ENCODE measurements at regions not wholly inside any gene's neighbourhood (a gene's known extent, or its start where the extent isn't known, plus 50 kb on each side); places are given as distances from the start of the nearest gene placed in this dataset.

DNA sequence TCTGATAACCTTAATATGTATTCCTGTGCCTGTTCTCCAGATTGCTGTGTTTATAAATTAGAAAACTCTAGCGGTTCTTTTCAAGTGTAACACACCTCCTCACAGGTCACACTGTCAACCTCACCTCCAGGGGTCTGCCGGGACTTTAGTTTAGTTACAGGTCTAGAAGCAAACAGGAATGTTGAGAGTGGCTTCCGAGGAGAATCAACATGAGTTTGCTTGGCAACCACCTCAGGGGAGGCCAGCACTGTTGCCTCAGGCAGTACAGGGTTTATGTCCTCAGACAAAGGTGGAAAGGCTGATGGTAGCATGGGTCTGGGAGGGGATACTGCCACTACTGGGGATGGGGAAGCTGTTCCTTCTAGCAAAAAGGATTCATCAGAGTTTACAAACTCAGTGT is 438.0 kb downstream of the DTHD1 start:
- DNase-seq, result no peak

DNA sequence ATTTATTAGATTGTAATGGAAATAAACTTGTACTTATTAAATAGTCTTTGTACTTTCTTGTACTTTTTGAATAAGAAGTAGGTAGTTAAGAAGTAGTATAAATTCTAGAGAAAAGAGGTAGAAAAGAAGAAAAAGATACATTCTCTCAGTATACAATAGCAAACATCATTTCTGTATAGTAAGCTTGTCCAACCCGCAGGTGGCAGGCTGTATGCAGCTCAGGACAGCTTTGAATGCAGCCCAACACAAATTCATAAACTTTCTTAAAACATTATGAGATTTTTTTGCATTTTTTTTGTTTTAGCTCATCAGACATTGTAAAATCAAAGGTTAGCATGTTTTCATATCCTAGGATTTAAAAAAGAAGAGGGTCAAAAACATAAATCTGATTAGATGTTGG is 441.6 kb downstream of the DTHD1 start:
- DNase-seq, result no peak

DNA sequence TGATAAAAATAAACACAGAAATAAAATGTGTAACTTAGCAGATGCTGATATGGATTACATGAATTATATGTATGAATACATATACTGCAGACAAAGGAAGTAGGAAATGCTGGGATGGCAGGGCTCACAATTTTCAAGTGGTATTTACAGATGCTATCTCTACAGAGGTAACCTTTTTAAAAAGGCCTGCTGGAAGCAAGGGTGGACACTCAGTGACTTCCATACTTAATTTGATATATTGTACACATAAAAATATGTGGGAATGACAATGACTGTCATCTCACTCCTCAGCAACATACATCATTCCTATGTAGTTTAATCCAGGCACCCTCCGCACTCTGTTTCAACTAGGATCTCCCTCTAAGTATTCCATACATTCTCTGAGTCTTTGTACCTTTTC is 452.9 kb downstream of the DTHD1 start:
- no peak for DNase-seq

DNA sequence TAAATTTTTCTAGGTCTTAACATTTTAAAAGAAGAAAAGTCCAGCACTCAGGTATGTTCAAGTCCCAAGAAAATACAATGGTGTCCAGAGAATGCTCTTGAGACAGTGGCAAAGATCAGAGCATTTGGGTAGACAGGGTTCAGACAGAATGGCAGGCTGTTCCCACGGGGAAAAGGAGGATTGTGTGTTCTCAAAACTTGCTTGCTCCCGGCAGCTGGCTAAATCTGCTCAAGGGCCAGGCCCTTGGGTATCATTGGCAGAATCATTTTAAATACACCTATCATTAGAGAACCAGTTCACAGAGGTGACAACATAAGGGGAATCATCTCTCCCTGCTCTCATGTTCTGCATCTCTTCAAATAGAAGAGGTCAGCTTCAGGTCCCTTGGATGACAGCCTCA is 456.3 kb downstream of the DTHD1 start:
- DNase-seq, result no peak

DNA sequence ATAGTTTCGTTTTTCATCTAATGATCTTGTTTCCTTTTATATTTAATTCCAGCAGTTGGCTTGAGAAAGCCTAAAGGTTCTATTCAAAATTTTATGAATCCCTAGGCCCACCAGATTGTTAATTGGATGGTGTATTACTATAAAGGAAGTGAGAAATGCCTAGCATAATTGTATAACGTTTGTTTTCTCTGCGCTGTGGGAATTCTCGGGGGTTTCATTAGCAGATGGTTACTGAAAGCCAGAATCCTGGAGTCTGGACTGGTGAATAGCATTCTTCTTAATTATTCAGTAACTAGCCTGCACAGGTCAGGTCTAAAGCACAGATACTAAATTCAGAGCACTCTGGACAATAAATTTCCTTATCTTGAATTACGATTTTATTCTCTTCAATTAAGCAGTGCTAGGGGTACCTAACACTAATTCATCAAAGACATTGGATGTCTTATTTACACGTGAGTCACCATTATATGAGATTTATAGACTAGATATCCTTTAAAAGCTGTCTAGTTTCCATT is 459.4 kb downstream of the DTHD1 start:
- no peak for DNase-seq

DNA sequence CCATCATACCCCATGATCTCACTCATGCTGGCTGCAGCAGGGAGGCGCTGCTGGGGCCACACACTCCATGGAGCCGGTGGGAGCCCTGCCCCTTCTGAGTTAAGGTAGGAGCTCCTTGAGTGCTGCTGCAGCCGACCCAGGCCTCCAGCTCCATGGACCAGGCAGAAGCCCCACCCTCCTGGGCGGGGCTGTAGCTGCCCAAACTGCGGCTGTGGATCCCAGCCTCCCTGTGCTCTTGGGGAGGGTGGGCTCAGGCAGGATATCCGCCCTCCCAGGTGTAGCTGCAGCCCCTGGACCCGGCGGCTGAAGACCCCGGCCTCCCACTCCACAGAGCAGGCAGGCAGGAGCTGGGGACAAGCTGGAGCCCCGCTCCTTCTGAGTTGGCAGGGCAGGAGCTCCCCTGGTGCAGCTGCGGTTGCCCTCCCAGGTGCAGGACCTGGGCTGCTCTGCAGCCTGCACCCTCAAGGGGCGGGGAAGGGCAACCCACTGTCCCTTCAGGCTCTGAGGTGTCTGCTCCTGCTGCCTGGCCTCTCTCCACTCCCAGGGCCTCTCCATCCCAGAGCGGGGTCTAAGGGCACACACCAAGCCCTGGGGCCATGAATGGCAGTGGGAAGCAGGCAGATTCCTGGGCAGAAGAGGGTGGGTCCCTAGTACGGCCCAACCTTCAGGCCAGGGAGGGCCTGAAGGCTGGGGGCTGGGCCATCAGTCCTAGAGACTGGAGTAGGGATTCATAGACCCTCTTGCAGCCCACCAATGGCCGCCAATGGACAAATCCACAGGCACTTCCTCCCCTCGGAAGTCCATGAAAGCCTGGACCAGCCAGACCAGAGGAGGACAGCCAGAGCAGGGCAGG is 466.1 kb downstream of the DTHD1 start:
- DNase-seq, result no peak

DNA sequence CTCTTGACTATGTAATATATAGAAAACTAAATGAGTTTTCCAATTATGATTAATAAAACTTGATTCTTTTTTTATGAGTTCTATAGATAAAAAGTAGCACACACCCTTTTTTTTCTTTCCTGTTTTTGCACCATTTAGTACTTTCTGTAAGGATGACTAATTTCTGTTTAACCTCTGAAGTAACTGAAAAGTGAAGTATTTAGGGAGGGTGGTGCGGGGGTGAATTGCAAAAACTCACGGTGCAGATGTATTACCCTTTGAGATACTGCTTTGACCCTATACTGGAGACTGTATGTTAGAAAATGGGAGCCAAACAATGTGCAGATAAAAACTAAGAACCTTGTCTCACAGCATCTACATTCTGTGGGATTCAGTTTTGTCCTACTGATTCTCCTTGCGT is 471.6 kb downstream of the DTHD1 start:
- DNase-seq, result no peak

DNA sequence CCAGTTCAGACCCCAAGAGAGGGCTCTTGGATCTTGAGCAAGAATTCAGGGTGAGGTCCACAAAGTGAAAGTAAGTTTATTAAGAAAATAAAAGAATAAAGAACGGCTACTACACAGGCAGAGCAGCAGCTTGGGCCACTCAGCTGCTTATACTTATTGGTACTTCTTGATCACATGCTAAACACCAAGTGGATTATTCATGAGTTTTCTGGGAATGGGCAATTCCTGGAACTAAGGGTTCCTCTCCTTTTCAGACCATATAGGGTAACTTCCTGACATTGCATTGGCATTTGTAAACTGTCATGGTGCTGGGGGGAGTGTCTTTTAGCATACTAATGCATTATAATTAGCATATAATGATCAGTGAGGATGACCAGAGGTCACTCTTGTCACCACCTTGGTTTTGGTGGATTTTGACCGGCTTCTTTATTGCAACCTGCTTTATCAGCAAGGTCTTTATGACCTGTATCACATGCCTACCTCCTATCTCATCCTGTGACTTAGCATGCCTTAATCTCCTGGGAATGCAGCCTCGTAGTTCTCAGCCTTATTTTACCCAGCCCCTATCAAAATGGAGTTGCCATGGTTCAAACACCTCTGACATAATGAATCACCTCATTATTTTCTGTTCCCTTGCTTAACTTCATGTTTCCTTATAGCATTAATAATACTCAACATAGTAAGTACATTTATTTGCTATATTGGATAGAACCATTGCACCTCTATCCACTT is 476.3 kb downstream of the DTHD1 start:
- no peak for DNase-seq

DNA sequence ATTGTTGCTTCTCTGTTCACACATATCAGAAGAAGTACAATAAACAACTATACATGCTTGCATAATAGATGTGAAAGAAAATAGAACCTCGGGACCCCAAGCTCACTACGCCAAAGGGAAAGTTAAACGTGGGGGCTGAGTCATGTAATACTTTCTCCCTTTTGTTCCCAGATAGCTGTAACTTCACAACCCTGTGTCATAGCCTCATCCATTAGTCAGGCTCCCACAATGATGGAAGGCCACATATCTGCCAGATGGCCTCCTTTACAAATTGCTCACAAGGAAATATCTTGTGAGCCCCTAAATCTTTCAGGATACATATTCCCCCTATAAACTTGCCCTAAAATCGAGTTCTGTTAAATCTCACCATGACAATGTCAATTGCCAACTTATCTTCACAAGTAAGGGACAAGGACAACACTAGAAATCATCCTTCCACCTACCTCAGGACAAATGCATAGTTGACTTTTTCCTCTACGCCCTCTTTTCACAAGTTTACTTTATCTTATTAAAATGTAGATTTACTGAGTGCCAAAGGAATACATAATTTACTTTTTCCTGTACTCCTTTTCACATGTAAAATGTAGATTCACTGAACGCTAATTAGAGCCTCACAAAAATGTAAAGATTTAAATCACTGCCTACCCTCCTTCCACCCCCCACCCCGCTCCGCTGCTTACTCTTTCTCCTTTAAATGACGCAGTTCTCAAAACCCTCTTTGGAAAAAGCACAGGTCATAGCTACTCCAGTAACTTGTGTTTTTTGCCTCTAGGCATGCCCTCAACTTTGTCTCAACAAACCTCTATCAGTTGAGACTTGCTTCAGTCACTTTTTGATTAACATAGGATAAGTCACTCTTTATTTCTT is 477.1 kb downstream of the DTHD1 start:
- DNase-seq, result no peak

DNA sequence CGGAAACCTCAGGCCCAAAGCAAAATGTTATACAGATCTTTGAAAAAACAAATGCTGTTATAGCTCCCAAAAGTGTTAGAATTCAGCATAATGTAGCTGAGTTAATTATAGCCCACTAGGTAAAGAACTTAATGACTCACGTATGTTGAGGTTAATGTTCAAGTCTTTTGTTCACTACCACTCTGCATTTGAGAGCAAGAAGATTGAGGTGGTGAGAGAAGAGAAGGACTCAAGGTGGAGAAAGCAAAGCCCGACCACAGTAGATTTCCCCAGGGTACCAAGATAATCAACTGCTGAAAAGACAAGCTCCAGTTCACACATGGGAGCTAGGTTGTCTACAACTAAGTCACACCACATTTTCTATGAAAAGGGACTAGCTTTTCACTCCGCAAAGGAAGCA is 480.2 kb downstream of the DTHD1 start:
- DNase-seq, result no peak

DNA sequence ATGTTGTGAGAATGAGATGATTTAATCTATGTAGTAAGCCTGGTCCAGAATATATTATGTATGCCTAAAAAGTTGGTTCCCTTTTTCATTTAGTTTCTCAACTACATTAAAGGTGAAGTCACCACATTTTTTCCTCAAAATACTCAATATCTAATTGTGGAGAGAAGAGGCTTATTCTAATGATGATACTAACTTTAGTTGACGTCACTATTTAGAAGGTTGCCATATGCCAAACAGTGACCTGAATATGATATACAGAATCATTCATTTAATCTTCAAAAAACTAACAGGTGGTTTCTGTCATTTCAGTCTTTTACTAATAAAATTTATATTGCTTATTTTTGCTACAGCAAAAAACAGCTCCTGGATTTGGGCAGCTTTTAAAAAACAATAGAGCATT is 480.7 kb upstream of the NWD2 start:
- no peak for DNase-seq

DNA sequence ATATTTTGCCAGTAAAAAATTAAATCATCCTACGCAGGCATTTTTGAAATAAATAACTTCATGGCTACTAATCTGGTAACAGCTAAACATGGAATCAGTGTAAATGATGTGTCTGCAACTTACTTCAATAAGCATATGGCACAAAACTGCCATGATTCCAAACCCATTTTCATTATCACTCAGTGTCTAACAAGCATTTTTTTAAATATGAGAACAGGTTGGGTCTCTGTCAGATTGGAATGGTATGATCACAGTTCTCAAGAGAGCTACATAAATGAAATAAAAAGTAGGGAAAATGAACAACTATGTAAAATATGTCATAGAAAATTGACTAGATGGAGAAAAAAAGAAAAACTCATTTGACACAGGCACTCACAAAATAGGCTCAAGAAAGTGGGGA is 476.9 kb upstream of the NWD2 start:
- no peak for DNase-seq

DNA sequence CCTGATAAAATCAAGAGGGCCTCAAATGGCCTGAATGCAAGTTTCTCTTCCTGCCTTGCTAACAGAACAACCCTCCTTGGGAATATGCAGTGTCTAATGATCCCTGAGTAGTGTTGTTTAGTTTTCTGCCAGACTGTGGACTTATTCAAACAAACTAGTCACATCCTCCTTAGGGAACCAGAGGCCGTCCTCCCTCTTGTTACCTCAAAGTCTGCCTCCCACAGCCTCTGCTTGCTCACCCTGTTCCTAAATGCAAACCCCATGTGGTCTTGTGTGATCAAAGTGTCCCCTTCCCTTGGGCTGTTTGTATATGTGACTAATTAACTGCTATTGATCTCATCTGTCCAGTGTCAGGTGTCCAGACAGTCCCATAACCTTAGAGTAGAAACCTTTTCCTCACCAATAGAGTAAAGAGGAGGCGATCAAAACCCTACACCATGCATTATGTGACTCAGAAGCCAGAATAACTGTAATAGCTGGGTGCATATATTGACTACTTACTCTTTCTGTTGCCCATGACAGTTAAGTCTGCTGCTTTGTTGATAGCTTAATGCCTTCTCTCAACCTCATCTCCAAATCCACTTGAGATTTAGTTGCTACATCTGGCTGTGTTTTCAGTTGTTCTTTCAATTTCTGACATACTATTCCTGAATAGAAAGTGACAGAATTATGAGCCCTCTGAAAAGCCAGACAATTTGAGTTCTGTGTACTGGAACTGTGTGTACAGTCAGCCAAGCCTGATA is 473.0 kb upstream of the NWD2 start:
- no peak for DNase-seq

DNA sequence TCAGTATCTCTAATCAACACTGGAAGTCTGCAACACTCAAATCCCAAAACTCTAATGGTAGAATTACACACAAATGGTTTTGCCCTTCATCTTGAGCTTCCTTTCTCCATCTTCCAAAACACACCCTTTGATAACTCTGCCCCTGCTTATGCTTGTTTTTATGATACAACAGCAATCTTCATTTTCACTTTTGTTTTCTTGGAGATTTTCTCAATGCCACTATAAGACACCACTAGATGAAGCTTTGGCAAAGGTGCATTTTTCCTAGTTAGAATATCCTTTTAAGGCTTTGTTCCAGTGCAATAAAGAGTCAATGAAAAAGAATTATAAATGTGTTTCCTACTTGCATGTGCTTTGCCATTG is 472.4 kb upstream of the NWD2 start:
- no peak for DNase-seq

DNA sequence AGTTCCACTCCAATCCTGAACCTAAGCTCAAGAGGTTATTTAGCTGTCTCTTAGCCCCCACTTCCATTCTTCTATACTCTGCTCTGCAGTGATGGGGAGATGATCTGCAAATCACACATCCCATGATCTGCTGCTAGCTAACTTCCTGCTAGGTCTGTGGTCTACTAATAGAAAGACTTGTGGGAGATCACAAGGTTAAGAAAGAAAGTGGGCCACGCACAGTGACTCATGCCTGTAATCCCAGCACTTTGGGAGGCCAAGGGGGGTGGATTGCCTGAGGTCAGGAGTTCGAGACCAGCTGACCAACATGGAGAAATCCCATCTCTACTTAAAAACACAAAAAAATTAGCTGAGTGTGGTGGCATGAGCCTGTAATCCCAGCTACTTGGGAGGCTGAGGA is 471.1 kb upstream of the NWD2 start:
- no peak for DNase-seq

DNA sequence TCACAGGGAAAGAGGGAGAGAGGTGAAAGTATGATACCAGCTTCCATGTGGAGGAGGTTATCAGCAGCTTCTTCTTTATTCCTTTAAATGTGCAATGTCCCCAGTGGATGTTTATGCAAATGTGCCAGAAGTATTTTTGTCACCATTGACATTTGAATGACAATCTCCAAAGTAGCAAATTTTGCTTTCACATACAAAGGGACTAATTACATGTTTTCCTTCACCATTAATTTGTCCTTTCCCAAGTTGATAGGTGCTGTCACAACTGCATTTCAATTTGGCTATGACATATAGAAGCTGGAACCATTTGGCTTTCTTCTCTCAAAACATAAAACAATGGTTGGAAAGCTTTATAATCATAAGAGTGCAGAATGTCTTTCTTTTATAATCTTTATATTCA is 469.0 kb upstream of the NWD2 start:
- DNase-seq, result no peak

DNA sequence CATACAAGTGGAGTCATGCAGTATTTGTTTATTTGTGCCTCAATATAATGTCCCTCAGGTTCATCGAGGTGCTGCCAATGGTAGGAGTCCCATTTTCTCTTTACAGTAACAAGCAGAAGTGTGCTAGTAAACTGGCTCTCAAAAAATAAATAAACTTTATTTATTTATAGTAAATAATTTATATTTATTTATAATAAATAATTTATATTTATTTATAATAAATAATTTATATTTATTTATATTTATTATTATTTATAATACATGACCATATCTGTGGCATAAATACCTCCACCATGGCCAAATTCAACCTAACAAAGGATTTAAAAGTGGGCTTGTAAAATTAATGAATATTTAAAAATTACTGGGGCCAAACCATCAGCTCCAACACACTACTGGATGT is 464.9 kb upstream of the NWD2 start:
- no peak for DNase-seq

DNA sequence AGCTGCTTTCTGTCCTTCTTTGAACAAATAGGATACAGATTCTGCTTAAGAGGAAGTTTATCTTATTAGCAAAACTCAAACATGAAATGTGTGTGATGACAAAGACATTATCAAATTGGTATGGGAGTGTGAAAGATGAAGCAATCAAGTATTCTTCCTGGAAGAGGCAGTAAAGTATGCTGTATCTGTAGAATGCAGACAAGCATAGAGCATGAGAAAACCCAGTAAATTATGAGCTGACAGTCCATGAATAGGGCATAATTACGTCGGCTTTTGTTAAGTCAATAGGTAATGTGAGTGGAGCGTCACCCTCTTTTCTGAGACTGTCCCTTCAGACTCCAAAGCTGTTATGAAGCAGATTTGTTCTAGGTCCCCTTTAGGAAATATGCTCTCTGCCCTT is 458.6 kb upstream of the NWD2 start:
- DNase-seq, result no peak

DNA sequence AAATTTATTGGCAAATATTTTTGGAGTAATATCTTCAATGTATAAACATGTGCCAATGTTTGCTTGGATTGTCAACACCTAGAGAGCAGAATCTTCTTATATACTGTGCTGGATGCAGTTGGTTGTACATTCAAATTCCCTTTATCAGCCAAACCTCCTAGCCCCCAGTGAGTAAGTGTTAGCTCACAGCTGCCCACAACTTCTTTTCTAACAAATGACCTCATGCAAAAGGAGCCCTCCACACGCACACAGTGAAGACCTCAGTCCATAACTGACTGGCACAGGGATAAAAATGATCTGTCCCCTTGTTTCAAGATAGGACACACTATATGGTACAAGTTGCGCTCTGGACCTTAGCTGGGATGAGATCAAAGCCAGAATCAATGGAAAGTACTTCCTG is 458.0 kb upstream of the NWD2 start:
- DNase-seq, result no peak

DNA sequence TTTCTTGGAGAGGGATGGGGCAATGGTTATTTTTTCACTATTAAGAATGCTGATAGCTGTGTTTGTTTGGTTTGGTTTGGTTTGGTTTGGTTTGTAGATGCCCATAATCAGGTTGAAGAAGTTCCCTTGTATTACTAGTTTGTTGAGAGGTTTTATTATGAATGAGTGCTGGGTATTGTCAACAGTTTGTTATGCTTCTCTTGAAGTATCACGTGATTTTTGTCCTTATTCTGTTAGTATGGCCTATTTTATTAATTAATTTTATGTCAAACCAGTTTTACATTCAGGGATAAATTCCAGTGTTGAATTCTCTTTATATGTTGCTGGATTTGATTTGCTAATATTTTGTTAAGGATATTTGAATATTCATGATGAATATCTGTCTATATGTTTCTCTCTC is 449.8 kb upstream of the NWD2 start:
- DNase-seq, result no peak

DNA sequence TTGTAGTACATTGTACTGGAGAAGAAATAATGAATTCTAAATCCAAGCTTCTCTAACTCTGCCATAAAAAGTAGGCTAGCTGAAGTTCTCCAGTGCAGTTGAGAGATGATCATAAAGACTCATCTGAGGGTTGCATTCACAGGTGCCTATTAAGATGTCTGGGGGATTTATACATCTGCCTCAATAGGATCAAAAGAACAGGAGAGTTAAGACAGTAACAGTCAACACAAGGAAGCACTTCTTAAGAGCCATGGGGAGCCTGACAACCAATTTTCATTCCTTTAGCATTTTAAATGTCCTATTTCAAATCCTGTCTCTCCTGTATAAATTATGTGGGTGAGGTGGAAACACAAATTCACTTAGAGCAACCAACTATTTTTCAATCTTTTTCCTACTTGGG is 432.4 kb upstream of the NWD2 start:
- no peak for DNase-seq

DNA sequence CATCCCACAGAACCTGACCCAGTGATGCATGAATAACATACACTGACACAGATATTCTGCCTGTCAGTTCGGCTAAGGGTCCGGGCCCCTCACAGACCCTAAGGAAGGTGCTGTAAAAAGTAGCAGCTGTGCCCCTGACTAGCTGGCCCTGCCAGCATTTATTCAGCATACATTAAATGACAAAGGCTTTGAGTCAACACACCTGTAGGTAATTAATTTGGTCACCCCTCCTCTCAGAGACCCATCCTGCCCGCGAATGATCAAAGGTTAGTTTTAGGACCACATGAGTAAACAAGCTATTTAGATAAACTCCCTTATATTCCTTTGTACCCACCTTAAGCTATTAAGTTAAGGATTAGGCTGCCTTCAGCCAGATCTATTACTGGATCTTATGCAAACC is 429.0 kb upstream of the NWD2 start:
- DNase-seq, result no peak
